ENCODE measurements at regions not wholly inside any gene's neighbourhood (a gene's known extent, or its start where the extent isn't known, plus 50 kb on each side); places are given as distances from the start of the nearest gene placed in this dataset.
"Not testable (repeated sequence)": the region's sequence is repeated elsewhere in the genome, so short reads cannot be mapped to it uniquely, and the experiment has no call there.

GRCh38 chr14:59138576-59138975 lies 49.9 kb upstream of the DAAM1 start:
- not testable (repeated sequence) for DNase-seq

Measured in anterior cingulate cortex (tissue), 58 donors.